Breast epithelium (tissue), 3 donors: ENCODE measurements at regions not wholly inside any gene's neighbourhood (a gene's known extent, or its start where the extent isn't known, plus 50 kb on each side); places are given as distances from the start of the nearest gene placed in this dataset.

Experiments
- POLR2A ChIP-seq: fragments of 450-650 bp; IDR thresholded peaks from one replicate; pipeline ENCODE4 v1.6.1; 2016; ENCODE audit warnings: antibody characterized with exemption, mild to moderate bottlenecking, moderate library complexity
- POLR2AphosphoS5 ChIP-seq, 3 donors: sonication (generic); formaldehyde crosslinking; IDR thresholded peaks; one replicate each; pipeline ENCODE4 v1.6.1; 2017; ENCODE audit warnings: antibody characterized with exemption in 3 of 3
- TF ChIP-seq, protein P1 (sequence below), 3 donors: fragments of 450-650 bp; IDR thresholded peaks; one replicate each; pipeline ENCODE4 v1.5.1; 2016 to 2017; ENCODE audit warnings: antibody characterized with exemption in 3 of 3, mild to moderate bottlenecking in 3 of 3, moderate library complexity in 3 of 3

DNA sequence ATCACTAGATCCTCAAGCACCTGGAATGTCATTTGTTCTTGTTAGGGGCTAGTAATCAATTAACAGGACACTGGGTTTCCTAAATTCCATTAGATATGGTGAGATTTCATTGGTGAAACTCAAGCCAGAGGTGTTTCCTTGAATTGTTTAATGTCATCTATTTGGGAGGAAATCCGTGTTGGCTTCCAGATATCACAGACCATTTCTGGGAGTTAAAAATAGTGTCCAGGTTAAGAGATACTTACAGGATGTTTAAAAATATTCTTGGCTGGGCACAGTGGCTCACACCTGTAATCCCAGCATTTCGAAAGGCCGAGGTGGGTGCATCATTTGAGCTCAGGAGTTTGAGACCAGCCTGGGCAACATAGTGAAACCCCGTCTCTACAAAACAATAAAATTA lies 688.3 kb upstream of the WWC1 start:
- TF ChIP-seq, protein P1, sequence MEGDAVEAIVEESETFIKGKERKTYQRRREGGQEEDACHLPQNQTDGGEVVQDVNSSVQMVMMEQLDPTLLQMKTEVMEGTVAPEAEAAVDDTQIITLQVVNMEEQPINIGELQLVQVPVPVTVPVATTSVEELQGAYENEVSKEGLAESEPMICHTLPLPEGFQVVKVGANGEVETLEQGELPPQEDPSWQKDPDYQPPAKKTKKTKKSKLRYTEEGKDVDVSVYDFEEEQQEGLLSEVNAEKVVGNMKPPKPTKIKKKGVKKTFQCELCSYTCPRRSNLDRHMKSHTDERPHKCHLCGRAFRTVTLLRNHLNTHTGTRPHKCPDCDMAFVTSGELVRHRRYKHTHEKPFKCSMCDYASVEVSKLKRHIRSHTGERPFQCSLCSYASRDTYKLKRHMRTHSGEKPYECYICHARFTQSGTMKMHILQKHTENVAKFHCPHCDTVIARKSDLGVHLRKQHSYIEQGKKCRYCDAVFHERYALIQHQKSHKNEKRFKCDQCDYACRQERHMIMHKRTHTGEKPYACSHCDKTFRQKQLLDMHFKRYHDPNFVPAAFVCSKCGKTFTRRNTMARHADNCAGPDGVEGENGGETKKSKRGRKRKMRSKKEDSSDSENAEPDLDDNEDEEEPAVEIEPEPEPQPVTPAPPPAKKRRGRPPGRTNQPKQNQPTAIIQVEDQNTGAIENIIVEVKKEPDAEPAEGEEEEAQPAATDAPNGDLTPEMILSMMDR (IDR thresholded peaks at IDR 0.05) = no peak
- no peak for TF ChIP-seq POLR2AphosphoS5 (IDR thresholded peaks at IDR 0.05)
- TF ChIP-seq POLR2A = no peak
